ENCODE measurements at regions not wholly inside any gene's neighbourhood (a gene's known extent, or its start where the extent isn't known, plus 50 kb on each side); places are given as distances from the start of the nearest gene placed in this dataset.

DNA sequence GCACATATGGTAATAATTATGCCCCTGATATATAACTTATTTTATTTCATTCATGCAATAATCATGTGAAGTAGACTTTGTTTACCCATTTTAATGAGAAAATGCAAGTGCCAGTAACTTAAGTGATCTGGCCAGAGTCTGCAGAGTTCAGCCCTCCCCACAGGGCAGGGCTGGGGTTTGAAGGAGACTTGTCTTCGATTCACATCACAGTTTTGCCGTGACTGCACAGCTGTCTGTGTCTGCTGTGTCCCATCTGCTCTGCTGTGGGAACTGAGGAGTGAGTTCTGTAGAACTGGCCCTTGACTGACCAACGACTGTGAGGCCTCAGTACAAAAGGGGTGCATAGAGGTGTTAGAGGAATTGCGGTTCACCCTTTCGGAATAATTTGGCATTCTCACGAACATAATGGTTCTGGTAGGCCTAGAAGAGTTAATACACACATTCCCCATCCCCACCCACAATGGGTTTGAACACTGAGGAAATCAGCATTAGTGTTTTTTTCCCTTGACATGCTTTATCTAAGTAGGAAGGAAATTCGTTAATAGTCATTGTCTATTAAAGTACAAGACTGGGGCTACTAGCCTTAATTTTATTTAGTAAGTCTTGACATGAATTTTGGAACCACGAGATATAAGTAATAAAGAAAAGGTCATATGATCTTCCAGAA is 113.6 kb upstream of the MON1B start:
- TF ChIP-seq, protein P1, sequence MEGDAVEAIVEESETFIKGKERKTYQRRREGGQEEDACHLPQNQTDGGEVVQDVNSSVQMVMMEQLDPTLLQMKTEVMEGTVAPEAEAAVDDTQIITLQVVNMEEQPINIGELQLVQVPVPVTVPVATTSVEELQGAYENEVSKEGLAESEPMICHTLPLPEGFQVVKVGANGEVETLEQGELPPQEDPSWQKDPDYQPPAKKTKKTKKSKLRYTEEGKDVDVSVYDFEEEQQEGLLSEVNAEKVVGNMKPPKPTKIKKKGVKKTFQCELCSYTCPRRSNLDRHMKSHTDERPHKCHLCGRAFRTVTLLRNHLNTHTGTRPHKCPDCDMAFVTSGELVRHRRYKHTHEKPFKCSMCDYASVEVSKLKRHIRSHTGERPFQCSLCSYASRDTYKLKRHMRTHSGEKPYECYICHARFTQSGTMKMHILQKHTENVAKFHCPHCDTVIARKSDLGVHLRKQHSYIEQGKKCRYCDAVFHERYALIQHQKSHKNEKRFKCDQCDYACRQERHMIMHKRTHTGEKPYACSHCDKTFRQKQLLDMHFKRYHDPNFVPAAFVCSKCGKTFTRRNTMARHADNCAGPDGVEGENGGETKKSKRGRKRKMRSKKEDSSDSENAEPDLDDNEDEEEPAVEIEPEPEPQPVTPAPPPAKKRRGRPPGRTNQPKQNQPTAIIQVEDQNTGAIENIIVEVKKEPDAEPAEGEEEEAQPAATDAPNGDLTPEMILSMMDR (IDR thresholded peaks at IDR 0.05; ENCODE audit: insufficient read depth, low read depth, low read length), result no peak
- TF ChIP-seq EZH2 (IDR thresholded peaks at IDR 0.05; ENCODE audit: insufficient read depth, low read length), result no peak

Data from astrocyte (in vitro differentiated cells and primary cell).